Fibroblast of lung (primary cell): ENCODE measurements at regions not wholly inside any gene's neighbourhood (a gene's known extent, or its start where the extent isn't known, plus 50 kb on each side); places are given as distances from the start of the nearest gene placed in this dataset.
A peak's percentile ranks its signal among the peaks of the same experiment; 100 is the strongest.

ENCODE experiments used
- DNase-seq, 2 donors: peaks; one replicate each; pipeline versions ENCODE4 v3.0.0 to v3.0.0-alpha.2; 2010; ENCODE audit warnings: low read depth in 2 of 2
- H2AFZ ChIP-seq: 2 replicates; pipeline ENCODE4 v1.5.1; 2012; ENCODE audit warnings: low read length, control low read depth, inconsistent platforms
- H3K27ac ChIP-seq: 2 replicates; pipeline ENCODE4 v1.5.1; 2011; ENCODE audit warnings: low read length, control low read depth; ENCODE audit not compliant: insufficient read depth
- H3K27me3 ChIP-seq: 2 replicates; pipeline ENCODE4 v1.5.1; 2011; ENCODE audit warnings: mild to moderate bottlenecking, low read length; ENCODE audit not compliant: control insufficient read depth, insufficient read depth
- H3K36me3 ChIP-seq: 2 replicates; pipeline ENCODE4 v1.5.1; 2011; ENCODE audit warnings: low read length; ENCODE audit not compliant: control insufficient read depth, insufficient read depth
- H3K4me1 ChIP-seq: 2 replicates; pipeline ENCODE4 v1.5.1; 2011; ENCODE audit warnings: low read length; ENCODE audit not compliant: control insufficient read depth, insufficient read depth; ENCODE audit errors: extremely low read depth
- H3K4me2 ChIP-seq: 2 replicates; pipeline ENCODE4 v1.5.1; 2011; ENCODE audit warnings: low read length, control low read depth; ENCODE audit not compliant: insufficient read depth; ENCODE audit errors: extremely low read depth
- H3K4me3 ChIP-seq, 4 experiments: fragments of 200-600 bp in 1 of 4; sonication (generic) in 1 of 4; replicated peaks in 1 of 4; 2 replicates each; pipeline ENCODE4 v1.5.1; 2011 to 2016; ENCODE audit warnings: low read length in 4 of 4, low read depth in 3 of 4, mild to moderate bottlenecking in 3 of 4, control low read depth in 2 of 4, inconsistent platforms in 1 of 4, mixed read lengths in 1 of 4; ENCODE audit not compliant: insufficient read depth in 1 of 4; ENCODE audit errors: control extremely low read depth in 1 of 4
- H3K79me2 ChIP-seq: 2 replicates; pipeline ENCODE4 v1.5.1; 2012; ENCODE audit warnings: mild to moderate bottlenecking, low read length, inconsistent platforms; ENCODE audit not compliant: control insufficient read depth, insufficient read depth
- H3K9ac ChIP-seq: 2 replicates; pipeline ENCODE4 v1.5.1; 2011; ENCODE audit warnings: mild to moderate bottlenecking, low read length, control low read depth; ENCODE audit not compliant: insufficient read depth
- H3K9me3 ChIP-seq: 2 replicates; pipeline ENCODE4 v1.5.1; 2012; ENCODE audit warnings: low read depth, low read length; ENCODE audit not compliant: control insufficient read depth, insufficient read depth
- H4K20me1 ChIP-seq: 2 replicates; pipeline ENCODE4 v1.5.1; 2011; ENCODE audit warnings: low read length; ENCODE audit not compliant: control insufficient read depth, insufficient read depth; ENCODE audit errors: extremely low read depth
- CTCF ChIP-seq, 2 donors: IDR thresholded peaks in 1 of 2; conservative IDR thresholded peaks in 1 of 2; 1 replicate in 1 of 2; 2 replicates in 1 of 2; pipeline ENCODE4 v1.5.1; 2011 to 2012; ENCODE audit warnings: low read length in 2 of 2, control low read depth in 1 of 2, inconsistent platforms in 1 of 2, low read depth in 1 of 2, mild to moderate bottlenecking in 1 of 2
- EZH2 ChIP-seq: IDR thresholded peaks from 2 replicates; pipeline ENCODE4 v1.5.1; 2012; ENCODE audit warnings: low read length, control low read depth, mild to moderate bottlenecking; ENCODE audit errors: missing control alignments

GRCh38 chr2:19408592-19408991 is 50.2 kb upstream of the OSR1 start:
- H3K9me3 ChIP-seq, result no peaks in the 10 kb centered on the region

More at GRCh38 chr2:19408592-19408991, 50.2 kb upstream of the OSR1 start:
- H3K9ac ChIP-seq, result no peak overlapping the region
- TF ChIP-seq EZH2, result no peak
- no peak for TF ChIP-seq CTCF (conservative IDR thresholded peaks at IDR 0.05 in 1 of 2, IDR thresholded peaks at IDR 0.05 in 1 of 2; ENCODE audit: low read depth in 1 of 2, low read length in 2 of 2)
- H3K79me2 ChIP-seq, result no peaks in the 10 kb centered on the region
- H3K27ac ChIP-seq, result no peak overlapping the region
- no peak overlapping the region for H3K4me2 ChIP-seq
- H3K27me3 ChIP-seq, result no peaks in the 10 kb centered on the region
- no peaks in the 10 kb centered on the region for H3K4me1 ChIP-seq
- H3K36me3 ChIP-seq, result no peaks in the 10 kb centered on the region
- H3K4me3 ChIP-seq, result no peak overlapping the region
- no peaks in the 10 kb centered on the region for H4K20me1 ChIP-seq
- peak; percentile 30 to 66 for DNase-seq
- H2AFZ ChIP-seq, result no peak overlapping the region
